IMR-90 (cell line): ENCODE measurements at regions not wholly inside any gene's neighbourhood (a gene's known extent, or its start where the extent isn't known, plus 50 kb on each side); places are given as distances from the start of the nearest gene placed in this dataset.

Source experiments
- ATAC-seq: fragments of 200-7000 bp; cut with Tn5 transposase; 2 replicates; pipeline ENCODE4 v1.9.1; 2020; ENCODE audit warnings: low read depth, mild to moderate bottlenecking, moderate library complexity
- BruUV-seq: library from RNA; stranded (reverse); fragments of 400-500 nt; replicated peaks from 2 replicates; lab custom pipeline; 2021; lab: Mats Ljungman, UMichigan
- CTCF ChIA-PET: fragments of 300-600 bp; formaldehyde crosslinking; extraction: SDS; loops from one replicate; lab custom pipeline; 2021; ENCODE audit warnings: antibody characterized with exemption; lab: Yijun Ruan, JAX
- POLR2A ChIA-PET: fragments of 300-600 bp; sonication (Branson Sonifier 250); formaldehyde crosslinking; loops from one replicate; lab custom pipeline; 2022; ENCODE audit warnings: antibody characterized with exemption; ENCODE audit not compliant: unreplicated experiment; lab: Charles Lee
- DNase-seq: peaks from one replicate; pipeline ENCODE4 v3.0.0; 2013
- H2AFZ ChIP-seq: replicated peaks from 2 replicates; pipeline ENCODE3; 2013; ENCODE audit warnings: low read length, mild to moderate bottlenecking; ENCODE audit not compliant: poor library complexity
- H2AK5ac ChIP-seq: 2 replicates; pipeline ENCODE4 v1.6.1; 2013; ENCODE audit warnings: low read depth, low read length, inconsistent platforms
- H2AK9ac ChIP-seq: replicated peaks from 2 replicates; pipeline ENCODE3; 2013; ENCODE audit warnings: mild to moderate bottlenecking, low read depth, low read length, moderate library complexity; ENCODE audit not compliant: poor library complexity
- H2BK120ac ChIP-seq: 2 replicates; pipeline ENCODE4 v1.6.1; 2013; ENCODE audit warnings: low read depth, low read length, inconsistent platforms
- H2BK15ac ChIP-seq: 3 replicates; pipeline ENCODE4 v1.6.1; 2013; ENCODE audit warnings: low read depth, low read length, inconsistent platforms
- H2BK20ac ChIP-seq: 2 replicates; pipeline ENCODE4 v1.6.1; 2013; ENCODE audit warnings: low read depth, mild to moderate bottlenecking, inconsistent platforms, low read length, moderate library complexity
- H2BK5ac ChIP-seq: 2 replicates; pipeline ENCODE4 v1.6.1; 2013; ENCODE audit warnings: mild to moderate bottlenecking, low read depth, low read length, inconsistent platforms; ENCODE audit not compliant: poor library complexity, severe bottlenecking
- H3K14ac ChIP-seq: replicated peaks from 2 replicates; pipeline ENCODE4 v1.6.1; 2013; ENCODE audit warnings: low read depth, low read length, inconsistent platforms
- H3K18ac ChIP-seq: 2 replicates; pipeline ENCODE4 v1.6.1; 2013; ENCODE audit warnings: low read depth, low read length, control low read depth
- H3K23ac ChIP-seq: 2 replicates; pipeline ENCODE4 v1.6.1; 2013; ENCODE audit warnings: low read depth, low read length, inconsistent platforms
- H3K27ac ChIP-seq: 2 replicates; pipeline ENCODE4 v1.5.1; 2013; ENCODE audit warnings: mild to moderate bottlenecking, control low read depth, low read length; ENCODE audit not compliant: insufficient read depth
- H3K27me3 ChIP-seq: 2 replicates; pipeline ENCODE4 v1.6.1; 2013; ENCODE audit warnings: low read length; ENCODE audit not compliant: control insufficient read depth, insufficient read depth
- H3K36me3 ChIP-seq: 2 replicates; pipeline ENCODE4 v1.6.1; 2013; ENCODE audit warnings: low read length, mixed read lengths; ENCODE audit not compliant: control insufficient read depth, insufficient read depth
- H3K4ac ChIP-seq: 2 replicates; pipeline ENCODE4 v1.6.1; 2013; ENCODE audit warnings: low read depth, low read length, inconsistent platforms
- H3K4me1 ChIP-seq: 2 replicates; pipeline ENCODE4 v1.6.1; 2013; ENCODE audit warnings: low read length, mixed read lengths; ENCODE audit not compliant: control insufficient read depth, insufficient read depth
- H3K4me2 ChIP-seq: 2 replicates; pipeline ENCODE4 v1.6.1; 2013; ENCODE audit warnings: low read depth, mild to moderate bottlenecking, control low read depth, low read length, moderate library complexity
- H3K4me3 ChIP-seq: 2 replicates; pipeline ENCODE4 v1.5.1; 2013; ENCODE audit warnings: low read depth, mild to moderate bottlenecking, control low read depth, low read length, moderate library complexity; ENCODE audit not compliant: insufficient read depth
- H3K56ac ChIP-seq: 2 replicates; pipeline ENCODE4 v1.6.1; 2013; ENCODE audit warnings: low read length, inconsistent platforms; ENCODE audit not compliant: insufficient read depth; ENCODE audit errors: extremely low read depth
- H3K79me1 ChIP-seq, 2 experiments: 2 replicates each; pipeline ENCODE4 v1.6.1; 2013; ENCODE audit warnings: low read length in 2 of 2, inconsistent platforms in 1 of 2, low read depth in 1 of 2
- H3K9ac ChIP-seq: 2 replicates; pipeline ENCODE4 v1.6.1; 2013; ENCODE audit warnings: low read depth, low read length, control low read depth
- H3K9me1 ChIP-seq: 2 replicates; pipeline ENCODE4 v1.6.1; 2013; ENCODE audit warnings: low read length, inconsistent platforms; ENCODE audit not compliant: insufficient read depth
- H3K9me3 ChIP-seq: 2 replicates; pipeline ENCODE4 v1.6.1; 2013; ENCODE audit warnings: low read length; ENCODE audit not compliant: control insufficient read depth, insufficient read depth
- H4K20me1 ChIP-seq: 2 replicates; pipeline ENCODE4 v1.6.1; 2013; ENCODE audit warnings: low read length, inconsistent platforms; ENCODE audit not compliant: insufficient read depth
- H4K5ac ChIP-seq: 2 replicates; pipeline ENCODE4 v1.6.1; 2013; ENCODE audit warnings: mild to moderate bottlenecking, low read depth, low read length, control low read depth
- H4K8ac ChIP-seq, 2 experiments: 2 replicates each; pipeline ENCODE4 v1.6.1; 2013; ENCODE audit warnings: low read depth in 2 of 2, low read length in 2 of 2, control low read depth in 1 of 2, inconsistent platforms in 1 of 2
- H4K91ac ChIP-seq: 2 replicates; pipeline ENCODE4 v1.6.1; 2013; ENCODE audit warnings: low read depth, low read length, inconsistent platforms; ENCODE audit not compliant: insufficient read depth
- CEBPB ChIP-seq: IDR thresholded peaks from 2 replicates; pipeline ENCODE4 v1.6.1; 2012; ENCODE audit warnings: low read depth, low read length, improper control_type of control experiment
- CHD1 ChIP-seq: IDR thresholded peaks from 2 replicates; pipeline ENCODE4 v1.6.1; 2012; ENCODE audit warnings: low read depth, low read length, improper control_type of control experiment
- MAZ ChIP-seq: IDR thresholded peaks from 2 replicates; pipeline ENCODE4 v1.6.1; 2012; ENCODE audit warnings: low read depth, mild to moderate bottlenecking, low read length, improper control_type of control experiment, moderate library complexity, borderline replicate concordance
- RAD21 ChIP-seq: IDR thresholded peaks from 2 replicates; pipeline ENCODE4 v1.6.1; 2012; ENCODE audit warnings: low read length, improper control_type of control experiment
- SMC3 ChIP-seq: fragments of 150-350 bp; IDR thresholded peaks from 2 replicates; pipeline ENCODE4 v1.6.1; 2016; ENCODE audit warnings: low read depth, mild to moderate bottlenecking, antibody characterized with exemption, low read length, moderate library complexity
- dilution Hi-C: fragments of 300-500 bp; cut with HindIII; formaldehyde crosslinking; loops from one replicate; pipeline ENCODE4 v1.14.3; 2018; ENCODE audit warnings: low sequenced_read_pairs; ENCODE audit not compliant: unreplicated experiment
- in situ Hi-C: fragments of 300-500 bp; cut with MboI; formaldehyde crosslinking; loops from 3 replicates; pipeline ENCODE4 v1.14.3; 2019; ENCODE audit warnings: low sequenced_read_pairs, inconsistent platforms, mixed read lengths
- intact Hi-C: fragments of 100-400 bp; cut with micrococcal nuclease; formaldehyde crosslinking; loops from 2 replicates; pipeline ENCODE4 v1.10.0; 2022

- Histone ChIP-seq H3K18ac (no peak overlapping the region), H3K4ac (no peak overlapping the region), H3K9ac (no peak overlapping the region), H2AK9ac (no peak overlapping the region), H2BK20ac (no peak overlapping the region), H2BK5ac (no peak overlapping the region), H4K5ac (no peak overlapping the region), H2AK5ac (no peak overlapping the region), H3K27me3 (no peaks in the 10 kb centered on the region), H2BK120ac (no peak overlapping the region), H3K9me1 (no peaks in the 10 kb centered on the region), H4K8ac (no peak overlapping the region), H2BK15ac (no peak overlapping the region), H3K4me3 (no peak overlapping the region), H3K4me2 (no peak overlapping the region), H4K20me1 (no peaks in the 10 kb centered on the region), H3K23ac (no peak overlapping the region), H3K56ac (no peak overlapping the region), H2AFZ (no peak overlapping the region), H3K14ac (no peak overlapping the region), H4K91ac (no peak overlapping the region), H3K36me3 (no peaks in the 10 kb centered on the region), H3K79me1 (no peaks in the 10 kb centered on the region), H3K27ac (no peak overlapping the region), H3K9me3 (peaks cover 6% of the 10 kb centered on the region; the same call in 1 of the 2 replicates), H3K4me1 (no peaks in the 10 kb centered on the region)
- POLR2A ChIA-PET, result no interaction called here
- dilution Hi-C loops (no loop called here), intact Hi-C loops (no loop called here), in situ Hi-C loops (no loop called here)
- no peak for DNase-seq
- no peak for TF ChIP-seq RAD21
- TF ChIP-seq CEBPB, result no peak
- no peak for TF ChIP-seq CHD1
- no peak for TF ChIP-seq SMC3
- no peak for TF ChIP-seq MAZ
- no TSS peak for BruUV-seq
- ATAC-seq, result no peak
- CTCF ChIA-PET, result no interaction called here
Measured at GRCh38 chr14:40889126-40889525, 717.5 kb upstream of the LRFN5 start.
